ENCODE measurements at regions not wholly inside any gene's neighbourhood (a gene's known extent, or its start where the extent isn't known, plus 50 kb on each side); places are given as distances from the start of the nearest gene placed in this dataset.

DNA sequence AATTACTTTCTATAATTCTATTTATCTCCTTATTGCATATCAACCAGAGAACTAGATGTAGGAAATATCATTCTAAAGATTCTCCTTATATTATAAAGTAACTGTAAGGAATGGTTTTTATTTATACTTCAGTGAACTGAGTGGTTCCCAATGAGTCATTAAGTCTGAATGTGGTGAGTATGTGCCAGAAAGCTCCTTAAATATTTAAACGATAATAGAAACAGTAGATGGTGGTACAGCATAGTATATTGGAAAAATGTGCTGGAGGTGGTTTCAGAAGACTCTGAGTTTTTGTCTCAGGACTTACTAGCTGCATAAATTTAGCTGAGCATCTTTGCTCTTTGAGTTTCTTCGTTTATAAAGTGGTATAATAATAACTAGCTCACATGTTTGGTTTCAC, 653.5 kb downstream of the FAM181B start:
- Histone ChIP-seq H3K27ac (ENCODE audit: low read depth in 1 of 2, low read length in 2 of 2) (no peak overlapping the region), H3K36me3 (ENCODE audit: control insufficient read depth in 4 of 4, insufficient read depth in 3 of 4, low read depth in 1 of 4, low read length in 3 of 4) (no peaks in the 10 kb centered on the region), H3K4me1 (ENCODE audit: control insufficient read depth in 4 of 4, insufficient read depth in 4 of 4, low read length in 3 of 4) (no peaks in the 10 kb centered on the region), H3K9ac (ENCODE audit: low read depth in 1 of 2, low read length in 2 of 2) (no peak overlapping the region), H3K4me3 (ENCODE audit: low read depth in 1 of 3, low read length in 3 of 3) (no peak overlapping the region), H3K9me3 (ENCODE audit: control insufficient read depth in 4 of 4, low read length in 3 of 4) (no peaks in the 10 kb centered on the region), H3K27me3 (ENCODE audit: control insufficient read depth in 4 of 4, insufficient read depth in 4 of 4, low read length in 3 of 4) (peaks cover 0 to 3% (median 0%) of the 10 kb centered on the region in 4 donors)
- no peak for TF ChIP-seq NR2F2 (IDR thresholded peaks at IDR 0.05)
- no peak for TF ChIP-seq JUND (IDR thresholded peaks at IDR 0.05)
- no peak for TF ChIP-seq HNF4A (conservative IDR thresholded peaks at IDR 0.05)
- no peak for TF ChIP-seq HNF4G (IDR thresholded peaks at IDR 0.05)
- TF ChIP-seq, protein P1, sequence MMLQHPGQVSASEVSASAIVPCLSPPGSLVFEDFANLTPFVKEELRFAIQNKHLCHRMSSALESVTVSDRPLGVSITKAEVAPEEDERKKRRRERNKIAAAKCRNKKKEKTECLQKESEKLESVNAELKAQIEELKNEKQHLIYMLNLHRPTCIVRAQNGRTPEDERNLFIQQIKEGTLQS (IDR thresholded peaks at IDR 0.05): no peak
- TF ChIP-seq, protein P2, sequence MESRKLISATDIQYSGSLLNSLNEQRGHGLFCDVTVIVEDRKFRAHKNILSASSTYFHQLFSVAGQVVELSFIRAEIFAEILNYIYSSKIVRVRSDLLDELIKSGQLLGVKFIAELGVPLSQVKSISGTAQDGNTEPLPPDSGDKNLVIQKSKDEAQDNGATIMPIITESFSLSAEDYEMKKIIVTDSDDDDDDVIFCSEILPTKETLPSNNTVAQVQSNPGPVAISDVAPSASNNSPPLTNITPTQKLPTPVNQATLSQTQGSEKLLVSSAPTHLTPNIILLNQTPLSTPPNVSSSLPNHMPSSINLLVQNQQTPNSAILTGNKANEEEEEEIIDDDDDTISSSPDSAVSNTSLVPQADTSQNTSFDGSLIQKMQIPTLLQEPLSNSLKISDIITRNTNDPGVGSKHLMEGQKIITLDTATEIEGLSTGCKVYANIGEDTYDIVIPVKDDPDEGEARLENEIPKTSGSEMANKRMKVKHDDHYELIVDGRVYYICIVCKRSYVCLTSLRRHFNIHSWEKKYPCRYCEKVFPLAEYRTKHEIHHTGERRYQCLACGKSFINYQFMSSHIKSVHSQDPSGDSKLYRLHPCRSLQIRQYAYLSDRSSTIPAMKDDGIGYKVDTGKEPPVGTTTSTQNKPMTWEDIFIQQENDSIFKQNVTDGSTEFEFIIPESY (IDR thresholded peaks at IDR 0.05): no peak
- no peak for TF ChIP-seq YY1 (IDR thresholded peaks at IDR 0.05)
- TF ChIP-seq, protein P3, sequence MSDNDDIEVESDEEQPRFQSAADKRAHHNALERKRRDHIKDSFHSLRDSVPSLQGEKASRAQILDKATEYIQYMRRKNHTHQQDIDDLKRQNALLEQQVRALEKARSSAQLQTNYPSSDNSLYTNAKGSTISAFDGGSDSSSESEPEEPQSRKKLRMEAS (IDR thresholded peaks at IDR 0.05): no peak
- TF ChIP-seq, protein P4, sequence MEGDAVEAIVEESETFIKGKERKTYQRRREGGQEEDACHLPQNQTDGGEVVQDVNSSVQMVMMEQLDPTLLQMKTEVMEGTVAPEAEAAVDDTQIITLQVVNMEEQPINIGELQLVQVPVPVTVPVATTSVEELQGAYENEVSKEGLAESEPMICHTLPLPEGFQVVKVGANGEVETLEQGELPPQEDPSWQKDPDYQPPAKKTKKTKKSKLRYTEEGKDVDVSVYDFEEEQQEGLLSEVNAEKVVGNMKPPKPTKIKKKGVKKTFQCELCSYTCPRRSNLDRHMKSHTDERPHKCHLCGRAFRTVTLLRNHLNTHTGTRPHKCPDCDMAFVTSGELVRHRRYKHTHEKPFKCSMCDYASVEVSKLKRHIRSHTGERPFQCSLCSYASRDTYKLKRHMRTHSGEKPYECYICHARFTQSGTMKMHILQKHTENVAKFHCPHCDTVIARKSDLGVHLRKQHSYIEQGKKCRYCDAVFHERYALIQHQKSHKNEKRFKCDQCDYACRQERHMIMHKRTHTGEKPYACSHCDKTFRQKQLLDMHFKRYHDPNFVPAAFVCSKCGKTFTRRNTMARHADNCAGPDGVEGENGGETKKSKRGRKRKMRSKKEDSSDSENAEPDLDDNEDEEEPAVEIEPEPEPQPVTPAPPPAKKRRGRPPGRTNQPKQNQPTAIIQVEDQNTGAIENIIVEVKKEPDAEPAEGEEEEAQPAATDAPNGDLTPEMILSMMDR (IDR thresholded peaks at IDR 0.05; ENCODE audit: low read depth, low read length, missing input control): no peak
- TF ChIP-seq, protein P5, sequence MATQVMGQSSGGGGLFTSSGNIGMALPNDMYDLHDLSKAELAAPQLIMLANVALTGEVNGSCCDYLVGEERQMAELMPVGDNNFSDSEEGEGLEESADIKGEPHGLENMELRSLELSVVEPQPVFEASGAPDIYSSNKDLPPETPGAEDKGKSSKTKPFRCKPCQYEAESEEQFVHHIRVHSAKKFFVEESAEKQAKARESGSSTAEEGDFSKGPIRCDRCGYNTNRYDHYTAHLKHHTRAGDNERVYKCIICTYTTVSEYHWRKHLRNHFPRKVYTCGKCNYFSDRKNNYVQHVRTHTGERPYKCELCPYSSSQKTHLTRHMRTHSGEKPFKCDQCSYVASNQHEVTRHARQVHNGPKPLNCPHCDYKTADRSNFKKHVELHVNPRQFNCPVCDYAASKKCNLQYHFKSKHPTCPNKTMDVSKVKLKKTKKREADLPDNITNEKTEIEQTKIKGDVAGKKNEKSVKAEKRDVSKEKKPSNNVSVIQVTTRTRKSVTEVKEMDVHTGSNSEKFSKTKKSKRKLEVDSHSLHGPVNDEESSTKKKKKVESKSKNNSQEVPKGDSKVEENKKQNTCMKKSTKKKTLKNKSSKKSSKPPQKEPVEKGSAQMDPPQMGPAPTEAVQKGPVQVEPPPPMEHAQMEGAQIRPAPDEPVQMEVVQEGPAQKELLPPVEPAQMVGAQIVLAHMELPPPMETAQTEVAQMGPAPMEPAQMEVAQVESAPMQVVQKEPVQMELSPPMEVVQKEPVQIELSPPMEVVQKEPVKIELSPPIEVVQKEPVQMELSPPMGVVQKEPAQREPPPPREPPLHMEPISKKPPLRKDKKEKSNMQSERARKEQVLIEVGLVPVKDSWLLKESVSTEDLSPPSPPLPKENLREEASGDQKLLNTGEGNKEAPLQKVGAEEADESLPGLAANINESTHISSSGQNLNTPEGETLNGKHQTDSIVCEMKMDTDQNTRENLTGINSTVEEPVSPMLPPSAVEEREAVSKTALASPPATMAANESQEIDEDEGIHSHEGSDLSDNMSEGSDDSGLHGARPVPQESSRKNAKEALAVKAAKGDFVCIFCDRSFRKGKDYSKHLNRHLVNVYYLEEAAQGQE (IDR thresholded peaks at IDR 0.05): no peak
- no peak for TF ChIP-seq FOXA2 (IDR thresholded peaks at IDR 0.05)
- no peak for TF ChIP-seq GABPA (IDR thresholded peaks at IDR 0.05 in 1 of 2, conservative IDR thresholded peaks at IDR 0.05 in 1 of 2)
- TF ChIP-seq EGR1 (IDR thresholded peaks at IDR 0.05; ENCODE audit: low read depth in 2 of 2): no peak
- WGBS: 63% methylated on average over 2 of the region's 2 CpGs
- DNase-seq (ENCODE audit: low spot score): no peak

DNA sequence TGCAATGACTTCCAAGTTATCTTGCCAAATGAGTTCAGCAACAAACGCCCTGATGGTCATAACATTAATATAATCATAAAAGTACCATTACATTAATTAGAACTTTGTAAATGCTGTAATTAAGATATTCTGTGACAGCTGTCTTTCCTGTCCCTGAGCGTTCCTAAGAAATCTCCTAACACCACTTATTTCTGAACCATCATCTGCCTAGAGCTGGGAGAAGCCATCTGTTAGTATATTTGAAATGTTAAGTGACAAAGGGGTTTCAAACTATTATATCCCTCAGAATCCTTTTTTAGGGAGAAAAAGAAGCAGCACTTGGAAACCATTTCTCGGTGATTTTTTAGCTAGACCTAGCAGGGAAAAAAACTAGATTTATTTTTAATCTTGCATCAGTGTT, 657.5 kb downstream of the FAM181B start:
- Histone ChIP-seq H3K27me3 (ENCODE audit: control insufficient read depth in 4 of 4, insufficient read depth in 4 of 4, low read length in 3 of 4) (peaks cover 0 to 3% (median 0%) of the 10 kb centered on the region in 4 donors), H3K4me3 (ENCODE audit: low read depth in 1 of 3, low read length in 3 of 3) (no peak overlapping the region), H3K9ac (ENCODE audit: low read depth in 1 of 2, low read length in 2 of 2) (no peak overlapping the region), H3K27ac (ENCODE audit: low read depth in 1 of 2, low read length in 2 of 2) (no peak overlapping the region), H3K9me3 (ENCODE audit: control insufficient read depth in 4 of 4, low read length in 3 of 4) (no peaks in the 10 kb centered on the region), H3K36me3 (ENCODE audit: control insufficient read depth in 4 of 4, insufficient read depth in 3 of 4, low read depth in 1 of 4, low read length in 3 of 4) (no peaks in the 10 kb centered on the region), H3K4me1 (ENCODE audit: control insufficient read depth in 4 of 4, insufficient read depth in 4 of 4, low read length in 3 of 4) (no peaks in the 10 kb centered on the region)
- no peak for DNase-seq (ENCODE audit: low spot score)
- WGBS: 67% methylated on average over 3 of the region's 3 CpGs
- TF ChIP-seq, protein P3 (IDR thresholded peaks at IDR 0.05): no peak
- no peak for TF ChIP-seq FOXA2 (IDR thresholded peaks at IDR 0.05)
- no peak for TF ChIP-seq TAF1 (conservative IDR thresholded peaks at IDR 0.05)
- no peak for TF ChIP-seq SP1 (IDR thresholded peaks at IDR 0.05)
- TF ChIP-seq EGR1 (IDR thresholded peaks at IDR 0.05; ENCODE audit: low read depth in 2 of 2): no peak
- TF ChIP-seq HNF4A (conservative IDR thresholded peaks at IDR 0.05): no peak
- no peak for TF ChIP-seq RXRA (IDR thresholded peaks at IDR 0.05)
- no peak for TF ChIP-seq HNF4G (IDR thresholded peaks at IDR 0.05)
- TF ChIP-seq, protein P2 (IDR thresholded peaks at IDR 0.05): no peak
- TF ChIP-seq RAD21 (IDR thresholded peaks at IDR 0.05): no peak
- TF ChIP-seq GABPA (IDR thresholded peaks at IDR 0.05 in 1 of 2, conservative IDR thresholded peaks at IDR 0.05 in 1 of 2): no peak
- TF ChIP-seq JUND (IDR thresholded peaks at IDR 0.05): no peak
- no peak for TF ChIP-seq YY1 (IDR thresholded peaks at IDR 0.05)
- no peak for TF ChIP-seq NR2F2 (IDR thresholded peaks at IDR 0.05)
- no peak for TF ChIP-seq FOXA1 (IDR thresholded peaks at IDR 0.05)
- TF ChIP-seq, protein P1 (IDR thresholded peaks at IDR 0.05): no peak
- TF ChIP-seq, protein P4 (IDR thresholded peaks at IDR 0.05; ENCODE audit: low read depth, low read length, missing input control): no peak

Measured in liver (tissue), 8 donors.